MM.1S (cell line): ENCODE measurements at regions not wholly inside any gene's neighbourhood (a gene's known extent, or its start where the extent isn't known, plus 50 kb on each side); places are given as distances from the start of the nearest gene placed in this dataset.

ENCODE experiments used
- DNase-seq: peaks from one replicate; pipeline ENCODE4 v3.0.0-alpha.2; 2015
- H2AFZ ChIP-seq: fragments of 300-600 bp; sonication (generic); 2 replicates; pipeline ENCODE4 v1.6.0; 2016; ENCODE audit warnings: antibody characterized with exemption, low read length
- H3F3A ChIP-seq: fragments of 300-600 bp; sonication (generic); 2 replicates; pipeline ENCODE4 v1.6.1; 2016; ENCODE audit warnings: mild to moderate bottlenecking, antibody characterized with exemption, low read length, moderate library complexity, mixed read lengths; ENCODE audit not compliant: insufficient read depth
- H3K27ac ChIP-seq: fragments of 300-600 bp; sonication (generic); 2 replicates; pipeline ENCODE4 v1.5.1; 2016; ENCODE audit warnings: mild to moderate bottlenecking, low read length
- H3K27me3 ChIP-seq: fragments of 300-600 bp; sonication (generic); replicated peaks from 2 replicates; pipeline ENCODE4 v1.6.0; 2016; ENCODE audit warnings: low read length; ENCODE audit not compliant: insufficient read depth
- H3K36me3 ChIP-seq: fragments of 300-600 bp; sonication (generic); replicated peaks from 2 replicates; pipeline ENCODE4 v1.6.1; 2016; ENCODE audit warnings: mild to moderate bottlenecking, low read length, mixed read lengths; ENCODE audit not compliant: insufficient read depth
- H3K4me1 ChIP-seq: fragments of 300-600 bp; sonication (generic); 2 replicates; pipeline ENCODE4 v1.6.1; 2016; ENCODE audit warnings: low read length, mixed read lengths
- H3K4me2 ChIP-seq: fragments of 300-600 bp; sonication (generic); 2 replicates; pipeline ENCODE4 v1.6.0; 2016; ENCODE audit warnings: low read depth, low read length
- H3K4me3 ChIP-seq: fragments of 300-600 bp; sonication (generic); 2 replicates; pipeline ENCODE4 v1.5.1; 2016; ENCODE audit warnings: low read length, mixed read lengths
- H3K79me2 ChIP-seq: fragments of 300-600 bp; sonication (generic); 2 replicates; pipeline ENCODE4 v1.6.1; 2016; ENCODE audit warnings: mixed run types, low read length, mixed read lengths
- H3K9ac ChIP-seq: fragments of 300-600 bp; sonication (generic); 2 replicates; pipeline ENCODE4 v1.6.1; 2016; ENCODE audit warnings: low read length, mixed read lengths
- H3K9me2 ChIP-seq: fragments of 300-600 bp; sonication (generic); replicated peaks from 2 replicates; pipeline ENCODE4 v1.6.1; 2016; ENCODE audit warnings: mild to moderate bottlenecking, low read length, mixed read lengths; ENCODE audit not compliant: insufficient read depth
- H3K9me3 ChIP-seq: fragments of 300-600 bp; sonication (generic); replicated peaks from 2 replicates; pipeline ENCODE4 v1.6.1; 2016; ENCODE audit warnings: mild to moderate bottlenecking, low read length, mixed read lengths; ENCODE audit not compliant: insufficient read depth
- H4K20me1 ChIP-seq: fragments of 300-600 bp; sonication (generic); 2 replicates; pipeline ENCODE4 v1.6.1; 2016; ENCODE audit warnings: mild to moderate bottlenecking, low read length, moderate library complexity, mixed read lengths; ENCODE audit not compliant: insufficient read depth
- EZH2 ChIP-seq: fragments of 300-600 bp; sonication (generic); optimal IDR thresholded peaks from 2 replicates; pipeline ENCODE3; 2017; ENCODE audit warnings: low read depth, mild to moderate bottlenecking, antibody characterized with exemption, low read length, mixed read lengths
- EZH2phosphoT487 ChIP-seq: fragments of 300-600 bp; sonication (generic); IDR thresholded peaks from 2 replicates; pipeline ENCODE4 v1.6.1; 2018; ENCODE audit warnings: antibody characterized with exemption, low read length
- TF ChIP-seq, protein P1 (sequence below): fragments of 300-600 bp; sonication (generic); IDR thresholded peaks from 2 replicates; pipeline ENCODE4 v1.5.1; 2016; ENCODE audit warnings: antibody characterized with exemption, low read length, mixed read lengths

DNA sequence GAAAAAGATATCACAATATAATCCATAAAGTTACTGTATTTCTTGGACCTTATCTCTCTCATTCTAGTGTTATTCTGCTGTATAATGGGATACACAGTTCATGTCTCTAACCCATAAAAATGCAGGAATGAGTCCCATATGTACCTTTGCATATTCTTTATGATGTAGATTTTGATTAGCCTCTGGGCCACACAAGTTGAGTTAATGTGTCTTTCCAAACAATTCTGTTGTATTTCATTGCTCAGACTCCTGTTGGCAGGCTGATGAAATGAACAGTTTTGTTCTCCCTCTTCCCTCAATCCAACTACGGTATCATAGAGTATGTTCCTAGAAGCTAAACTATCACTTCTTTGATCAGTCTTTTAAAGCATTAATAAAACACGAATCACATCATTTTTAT, 113.2 kb upstream of the SATB2 start:
- H4K20me1 ChIP-seq: no peaks in the 10 kb centered on the region
- DNase-seq: no peak
- no peak for TF ChIP-seq EZH2
- no peak for TF ChIP-seq EZH2phosphoT487
- TF ChIP-seq, protein P1, sequence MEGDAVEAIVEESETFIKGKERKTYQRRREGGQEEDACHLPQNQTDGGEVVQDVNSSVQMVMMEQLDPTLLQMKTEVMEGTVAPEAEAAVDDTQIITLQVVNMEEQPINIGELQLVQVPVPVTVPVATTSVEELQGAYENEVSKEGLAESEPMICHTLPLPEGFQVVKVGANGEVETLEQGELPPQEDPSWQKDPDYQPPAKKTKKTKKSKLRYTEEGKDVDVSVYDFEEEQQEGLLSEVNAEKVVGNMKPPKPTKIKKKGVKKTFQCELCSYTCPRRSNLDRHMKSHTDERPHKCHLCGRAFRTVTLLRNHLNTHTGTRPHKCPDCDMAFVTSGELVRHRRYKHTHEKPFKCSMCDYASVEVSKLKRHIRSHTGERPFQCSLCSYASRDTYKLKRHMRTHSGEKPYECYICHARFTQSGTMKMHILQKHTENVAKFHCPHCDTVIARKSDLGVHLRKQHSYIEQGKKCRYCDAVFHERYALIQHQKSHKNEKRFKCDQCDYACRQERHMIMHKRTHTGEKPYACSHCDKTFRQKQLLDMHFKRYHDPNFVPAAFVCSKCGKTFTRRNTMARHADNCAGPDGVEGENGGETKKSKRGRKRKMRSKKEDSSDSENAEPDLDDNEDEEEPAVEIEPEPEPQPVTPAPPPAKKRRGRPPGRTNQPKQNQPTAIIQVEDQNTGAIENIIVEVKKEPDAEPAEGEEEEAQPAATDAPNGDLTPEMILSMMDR: no peak

DNA sequence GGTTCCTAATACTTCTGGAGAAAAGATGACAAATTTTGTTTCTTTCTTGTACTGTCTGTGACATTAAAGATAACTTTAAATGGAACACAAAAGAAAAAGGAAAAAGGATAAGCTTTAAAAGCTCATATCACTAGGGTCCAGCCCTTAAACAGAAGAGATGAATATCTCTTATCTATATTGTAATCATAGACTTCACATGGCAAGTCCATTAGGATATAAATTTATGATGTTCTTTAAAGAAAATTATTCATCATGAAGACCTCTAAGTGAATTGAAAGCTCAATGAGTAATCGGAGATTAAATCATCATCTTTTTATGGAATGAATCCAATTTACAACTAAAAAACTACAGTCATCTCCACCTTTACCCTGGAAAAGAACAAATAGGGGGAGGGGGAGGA, 111.6 kb upstream of the SATB2 start:
- no peaks in the 10 kb centered on the region for H3K9me2 ChIP-seq
- H3K9me3 ChIP-seq: no peaks in the 10 kb centered on the region
- TF ChIP-seq EZH2phosphoT487: no peak
- TF ChIP-seq, protein P1: no peak
- no peak for TF ChIP-seq EZH2
- H3K4me1 ChIP-seq: no peaks in the 10 kb centered on the region
- H3K79me2 ChIP-seq: no peaks in the 10 kb centered on the region
- no peak overlapping the region for H3K9ac ChIP-seq
- H3K4me2 ChIP-seq: no peak overlapping the region
- DNase-seq: no peak
- no peaks in the 10 kb centered on the region for H3F3A ChIP-seq
- H2AFZ ChIP-seq: no peak overlapping the region
- no peak overlapping the region for H3K4me3 ChIP-seq
- no peaks in the 10 kb centered on the region for H3K36me3 ChIP-seq
- no peak overlapping the region for H3K27ac ChIP-seq
- no peaks in the 10 kb centered on the region for H3K27me3 ChIP-seq
- no peaks in the 10 kb centered on the region for H4K20me1 ChIP-seq

More for the DNA sequence above, 113.2 kb upstream of the SATB2 start:
- Histone ChIP-seq H3K79me2 (no peaks in the 10 kb centered on the region), H3K4me3 (no peak overlapping the region), H3K4me2 (no peak overlapping the region), H3K27ac (no peak overlapping the region), H3K27me3 (no peaks in the 10 kb centered on the region), H3K4me1 (no peaks in the 10 kb centered on the region), H3K9me3 (no peaks in the 10 kb centered on the region), H3K9ac (no peak overlapping the region), H3K36me3 (no peaks in the 10 kb centered on the region), H3F3A (no peaks in the 10 kb centered on the region), H2AFZ (no peak overlapping the region), H3K9me2 (no peaks in the 10 kb centered on the region)

DNA sequence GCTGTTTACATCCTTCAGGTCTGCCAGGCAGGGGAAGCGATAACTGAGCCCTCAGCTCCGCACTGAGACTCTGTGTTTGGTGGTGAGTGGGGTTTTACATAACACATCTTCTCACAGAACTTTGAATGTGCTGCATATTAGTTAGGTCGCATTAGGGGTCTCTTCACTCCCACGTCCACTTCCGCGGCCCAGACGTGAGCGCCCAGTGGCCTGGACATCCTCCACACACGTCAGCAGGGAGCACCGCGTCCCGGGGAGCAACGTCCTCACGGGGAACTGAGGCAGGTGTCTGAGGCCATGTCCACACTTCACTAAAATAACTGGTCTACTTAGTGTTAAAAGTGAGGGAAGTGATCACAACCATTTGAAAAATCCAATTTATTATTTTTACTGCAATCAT, 100.4 kb upstream of the SATB2 start:
- no peaks in the 10 kb centered on the region for H3K9me2 ChIP-seq
- H3F3A ChIP-seq: no peaks in the 10 kb centered on the region
- no peaks in the 10 kb centered on the region for H3K9me3 ChIP-seq
- H3K9ac ChIP-seq: no peak overlapping the region
- H3K4me3 ChIP-seq: no peak overlapping the region
- TF ChIP-seq, protein P1: no peak
- no peak for TF ChIP-seq EZH2phosphoT487
- TF ChIP-seq EZH2: no peak
- no peaks in the 10 kb centered on the region for H3K27me3 ChIP-seq
- H3K27ac ChIP-seq: no peak overlapping the region
- no peak overlapping the region for H2AFZ ChIP-seq
- H3K36me3 ChIP-seq: no peaks in the 10 kb centered on the region
- no peak for DNase-seq
- no peaks in the 10 kb centered on the region for H3K79me2 ChIP-seq
- H4K20me1 ChIP-seq: no peaks in the 10 kb centered on the region
- no peak overlapping the region for H3K4me2 ChIP-seq
- no peaks in the 10 kb centered on the region for H3K4me1 ChIP-seq
